ENCODE measurements at regions not wholly inside any gene's neighbourhood (a gene's known extent, or its start where the extent isn't known, plus 50 kb on each side); places are given as distances from the start of the nearest gene placed in this dataset.

GRCh38 chr20:51917886-51918535, 115.7 kb upstream of the SALL4 start:
- no peak for DNase-seq

GRCh38 chr20:51916244-51916643, 113.9 kb upstream of the SALL4 start:
- DNase-seq: no peak

GRCh38 chr20:51914758-51915157, 112.4 kb upstream of the SALL4 start:
- DNase-seq: no peak

GRCh38 chr20:51910321-51911050, 108.2 kb upstream of the SALL4 start:
- no peak for DNase-seq

- DNase-seq: no peak
These were observed 104.4 kb upstream of the SALL4 start for GRCh38 chr20:51906679-51907078.

- no peak for DNase-seq
These were observed 103.7 kb upstream of the SALL4 start for GRCh38 chr20:51906049-51906448.

- DNase-seq: no peak
These were observed 100.6 kb upstream of the SALL4 start for GRCh38 chr20:51902933-51903332.

GRCh38 chr20:51900443-51900842, 98.1 kb upstream of the SALL4 start:
- no peak for DNase-seq

GRCh38 chr20:51899674-51900073, 97.4 kb upstream of the SALL4 start:
- DNase-seq: no peak

GRCh38 chr20:51898788-51899187, 96.5 kb upstream of the SALL4 start:
- no peak for DNase-seq

- DNase-seq: no peak
These were observed 92.3 kb upstream of the SALL4 start for GRCh38 chr20:51894619-51895018.

- no peak for DNase-seq
These were observed 91.9 kb upstream of the SALL4 start for GRCh38 chr20:51894201-51894600.

GRCh38 chr20:51893723-51894122, 91.4 kb upstream of the SALL4 start:
- no peak for DNase-seq

- no peak for DNase-seq
These were observed 87.7 kb upstream of the SALL4 start for GRCh38 chr20:51890003-51890402.

- DNase-seq: no peak
These were observed 87.1 kb upstream of the SALL4 start for GRCh38 chr20:51889466-51889865.

- no peak for DNase-seq
These were observed 86.0 kb upstream of the SALL4 start for GRCh38 chr20:51888291-51888690.

GRCh38 chr20:51886891-51887608, 84.7 kb upstream of the SALL4 start:
- no peak for DNase-seq

- no peak for DNase-seq
These were observed 84.0 kb upstream of the SALL4 start for GRCh38 chr20:51886341-51886740.

GRCh38 chr20:51884561-51884960, 82.2 kb upstream of the SALL4 start:
- no peak for DNase-seq

- DNase-seq: no peak
These were observed 77.9 kb upstream of the SALL4 start for GRCh38 chr20:51880188-51880587.

- no peak for DNase-seq
These were observed 74.1 kb upstream of the SALL4 start for GRCh38 chr20:51876313-51876940.

GRCh38 chr20:51873652-51874051, 71.3 kb upstream of the SALL4 start:
- DNase-seq: no peak

GRCh38 chr20:51871943-51872342, 69.6 kb upstream of the SALL4 start:
- DNase-seq: no peak

- DNase-seq: no peak
These were observed 66.7 kb upstream of the SALL4 start for GRCh38 chr20:51869002-51869401.

Data from CD4-positive, alpha-beta T cell treated with Interleukin-12 subunit alpha and Interleukin-12 subunit beta, for 1 hour (primary cell).